HG03280 (cell line): ENCODE measurements at regions not wholly inside any gene's neighbourhood (a gene's known extent, or its start where the extent isn't known, plus 50 kb on each side); places are given as distances from the start of the nearest gene placed in this dataset.

Source experiments
- ATAC-seq: cut with Tn5 transposase; IDR thresholded peaks from one replicate; pipeline ENCODE4 v1.9.1; 2021; ENCODE audit warnings: mild to moderate bottlenecking, moderate library complexity; ENCODE audit not compliant: unreplicated experiment

- ATAC-seq = no peak
Measured at GRCh38 chr2:155431004-155431507, 732.6 kb downstream of the KCNJ3 start.

- ATAC-seq = no peak
Measured at GRCh38 chr2:155427470-155427869, 729.0 kb downstream of the KCNJ3 start.

- no peak for ATAC-seq
Measured at GRCh38 chr2:155424518-155424917, 726.0 kb downstream of the KCNJ3 start.

GRCh38 chr2:155418753-155419152 lies 720.3 kb downstream of the KCNJ3 start:
- ATAC-seq = no peak

GRCh38 chr2:155412598-155412997 lies 714.1 kb downstream of the KCNJ3 start:
- peak; percentile 79 for ATAC-seq

GRCh38 chr2:155404433-155405002 lies 706.0 kb downstream of the KCNJ3 start:
- ATAC-seq = no peak

GRCh38 chr2:155393406-155393805 lies 694.9 kb downstream of the KCNJ3 start:
- ATAC-seq = no peak

- ATAC-seq = no peak
Measured at GRCh38 chr2:155391613-155392130, 693.2 kb downstream of the KCNJ3 start.

GRCh38 chr2:155389224-155389623 lies 690.7 kb downstream of the KCNJ3 start:
- no peak for ATAC-seq

- no peak for ATAC-seq
Measured at GRCh38 chr2:155384555-155385123, 686.1 kb downstream of the KCNJ3 start.

GRCh38 chr2:155382776-155383175 lies 684.3 kb downstream of the KCNJ3 start:
- ATAC-seq = no peak

GRCh38 chr2:155381436-155381835 lies 682.9 kb downstream of the KCNJ3 start:
- no peak for ATAC-seq

GRCh38 chr2:155379494-155379893 lies 681.0 kb downstream of the KCNJ3 start:
- ATAC-seq = no peak

- no peak for ATAC-seq
Measured at GRCh38 chr2:155377931-155378444, 679.5 kb downstream of the KCNJ3 start.

GRCh38 chr2:155377266-155377680 lies 678.8 kb downstream of the KCNJ3 start:
- no peak for ATAC-seq

GRCh38 chr2:155372969-155373368 lies 674.5 kb downstream of the KCNJ3 start:
- no peak for ATAC-seq

- ATAC-seq = no peak
Measured at GRCh38 chr2:155368934-155369333, 670.4 kb downstream of the KCNJ3 start.

- no peak for ATAC-seq
Measured at GRCh38 chr2:155364766-155365165, 666.3 kb downstream of the KCNJ3 start.

- no peak for ATAC-seq
Measured at GRCh38 chr2:155363349-155363888, 664.9 kb downstream of the KCNJ3 start.

GRCh38 chr2:155357172-155357571 lies 658.7 kb downstream of the KCNJ3 start:
- ATAC-seq = no peak

GRCh38 chr2:155356250-155356649 lies 657.8 kb downstream of the KCNJ3 start:
- ATAC-seq = no peak
